ELF-1 (cell line): ENCODE measurements at regions not wholly inside any gene's neighbourhood (a gene's known extent, or its start where the extent isn't known, plus 50 kb on each side); places are given as distances from the start of the nearest gene placed in this dataset.
"Not testable (repeated sequence)": the region's sequence is repeated elsewhere in the genome, so short reads cannot be mapped to it uniquely, and the experiment has no call there.

Experiments used
- DNase-seq: peaks from one replicate; pipeline ENCODE4 v3.0.0-alpha.2; 2016; ENCODE audit warnings: low read depth, low spot score

GRCh38 chr5:103679873-103680272 lies 117.3 kb upstream of the NUDT12 start:
- no peak for DNase-seq

GRCh38 chr5:103676198-103676597 lies 113.6 kb upstream of the NUDT12 start:
- not testable (repeated sequence) for DNase-seq

- DNase-seq: no peak
Measured at GRCh38 chr5:103674739-103675138, 112.2 kb upstream of the NUDT12 start.

- DNase-seq: no peak
Measured at GRCh38 chr5:103674251-103674650, 111.7 kb upstream of the NUDT12 start.

GRCh38 chr5:103669615-103670014 lies 107.0 kb upstream of the NUDT12 start:
- DNase-seq: no peak

DNA sequence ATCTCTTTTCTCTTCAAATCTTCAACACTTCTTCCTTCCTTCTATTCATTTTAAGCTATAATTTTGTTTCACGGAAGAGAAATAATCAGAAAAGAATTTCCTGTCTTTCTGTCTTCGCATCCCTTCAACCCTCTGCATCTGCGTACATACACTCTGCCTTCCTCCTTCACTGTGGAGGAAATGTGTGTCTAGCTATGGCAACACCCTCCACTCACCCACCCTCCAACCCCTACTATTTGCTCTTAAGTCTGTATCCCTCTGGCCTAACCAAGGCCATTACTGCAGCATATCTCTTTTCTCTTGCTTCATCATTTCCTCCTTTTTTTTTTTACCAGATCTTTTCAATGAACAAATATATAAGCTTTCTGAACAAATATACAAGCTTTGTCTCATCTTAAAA lies 105.7 kb upstream of the NUDT12 start:
- DNase-seq: no peak

DNA sequence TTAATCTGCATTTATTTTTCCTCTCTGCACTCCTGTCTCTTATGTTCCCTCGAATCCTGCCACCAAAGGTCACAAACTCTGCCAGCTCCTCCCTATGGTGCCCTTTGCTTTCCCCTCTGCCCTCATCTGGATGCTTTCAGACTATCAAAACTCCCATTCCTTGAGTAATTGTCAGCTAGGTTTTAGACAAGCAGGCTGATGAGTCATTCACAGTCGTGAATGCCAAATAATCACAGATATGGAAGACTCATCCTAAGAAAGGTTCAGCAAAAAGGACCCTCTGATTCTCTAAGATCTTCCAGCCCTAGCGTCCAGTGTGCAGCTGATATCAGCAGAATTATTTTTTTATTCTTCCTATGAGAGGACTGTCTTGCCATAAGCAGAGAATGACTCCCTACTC lies 104.5 kb upstream of the NUDT12 start:
- no peak for DNase-seq

- DNase-seq: no peak
Measured at GRCh38 chr5:103657301-103657700, 94.7 kb upstream of the NUDT12 start.

DNA sequence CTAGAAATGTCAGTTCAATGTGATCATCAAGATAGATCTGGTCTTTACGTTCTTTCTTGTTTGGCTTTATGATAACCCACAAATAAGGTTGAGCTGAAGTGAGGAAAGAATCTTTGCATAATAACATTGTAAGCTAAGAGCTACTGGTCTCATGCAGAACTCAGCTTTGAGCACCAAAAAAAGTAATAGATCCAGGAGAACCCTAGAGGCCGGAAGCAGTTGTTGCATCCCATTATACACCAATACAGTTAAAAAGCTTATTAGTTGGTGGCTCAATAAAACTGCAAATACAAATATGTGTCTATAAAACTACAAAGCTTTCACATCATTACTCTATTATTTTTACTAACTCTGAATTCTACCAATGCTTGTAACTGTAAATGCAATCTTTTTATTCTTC lies 85.5 kb upstream of the NUDT12 start:
- DNase-seq: no peak

DNA sequence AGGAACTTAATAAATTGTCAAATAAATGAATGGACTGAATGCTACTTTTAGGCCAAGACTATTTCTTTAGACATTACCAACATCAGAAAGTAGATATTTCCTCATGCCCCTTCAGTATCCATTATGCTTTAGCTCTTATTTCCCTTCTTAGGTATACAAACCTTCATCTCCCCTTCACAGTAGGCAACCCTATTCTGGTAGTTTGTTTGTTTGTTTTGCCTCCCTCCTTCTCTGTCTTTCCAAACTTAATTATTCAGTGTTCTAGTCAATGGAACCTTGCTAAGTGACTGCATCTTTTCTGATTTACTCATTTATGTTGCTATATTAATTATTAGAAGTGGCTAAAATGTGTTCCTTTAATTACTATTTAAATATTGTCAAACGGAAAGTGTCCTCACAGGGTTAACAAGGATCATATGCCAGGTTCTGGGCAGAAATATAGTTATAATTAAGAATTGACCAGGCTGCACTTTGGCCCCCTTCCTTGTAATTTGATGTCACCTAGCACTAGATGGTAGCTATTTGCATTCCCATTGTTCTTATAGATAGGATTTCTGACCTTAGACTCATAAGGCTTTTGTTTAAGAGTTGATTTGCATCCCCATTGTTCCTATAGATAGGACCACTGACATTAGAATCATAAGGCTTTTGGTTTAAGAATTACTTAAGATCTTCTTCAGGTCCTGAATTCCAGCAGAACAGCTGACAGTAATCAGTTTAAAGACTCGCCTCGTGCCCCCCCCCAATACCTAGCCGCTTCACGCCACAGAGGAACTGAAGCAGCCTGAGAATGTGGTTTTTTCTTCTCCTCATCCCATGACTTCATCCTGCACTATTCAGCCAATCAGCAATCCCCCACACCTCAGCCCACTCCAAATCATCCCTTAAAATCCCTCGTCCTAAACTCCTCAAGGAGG lies 84.4 kb upstream of the NUDT12 start:
- DNase-seq: peak; percentile 36

GRCh38 chr5:103645816-103646215 lies 83.2 kb upstream of the NUDT12 start:
- DNase-seq: no peak

GRCh38 chr5:103638979-103639378 lies 76.4 kb upstream of the NUDT12 start:
- no peak for DNase-seq

- DNase-seq: no peak
Measured at GRCh38 chr5:103624675-103625074, 62.1 kb upstream of the NUDT12 start.

DNA sequence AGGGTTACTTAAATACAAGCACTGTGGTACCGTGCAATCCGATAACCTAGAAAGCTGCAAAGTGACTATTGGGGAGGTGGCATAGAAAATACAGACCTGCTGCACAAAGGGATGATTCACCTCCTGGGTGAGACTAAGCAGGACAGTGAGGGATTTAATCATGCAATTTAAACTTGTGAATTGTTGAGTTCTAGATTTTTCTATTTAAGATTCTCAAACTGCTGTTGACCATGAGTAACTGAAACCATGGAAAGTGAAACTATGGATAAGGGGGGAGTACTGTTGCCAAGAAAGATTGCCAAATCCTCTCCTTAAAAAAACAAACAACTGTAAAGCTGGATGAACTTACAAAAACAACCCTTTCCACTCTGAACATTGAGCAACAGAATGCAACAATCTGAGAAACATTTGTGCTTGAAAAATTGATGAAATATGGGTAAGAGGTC lies 61.5 kb upstream of the NUDT12 start:
- no peak for DNase-seq

- DNase-seq: no peak
Measured at GRCh38 chr5:103623425-103623824, 60.8 kb upstream of the NUDT12 start.

- no peak for DNase-seq
Measured at GRCh38 chr5:103621548-103621930, 59.0 kb upstream of the NUDT12 start.

DNA sequence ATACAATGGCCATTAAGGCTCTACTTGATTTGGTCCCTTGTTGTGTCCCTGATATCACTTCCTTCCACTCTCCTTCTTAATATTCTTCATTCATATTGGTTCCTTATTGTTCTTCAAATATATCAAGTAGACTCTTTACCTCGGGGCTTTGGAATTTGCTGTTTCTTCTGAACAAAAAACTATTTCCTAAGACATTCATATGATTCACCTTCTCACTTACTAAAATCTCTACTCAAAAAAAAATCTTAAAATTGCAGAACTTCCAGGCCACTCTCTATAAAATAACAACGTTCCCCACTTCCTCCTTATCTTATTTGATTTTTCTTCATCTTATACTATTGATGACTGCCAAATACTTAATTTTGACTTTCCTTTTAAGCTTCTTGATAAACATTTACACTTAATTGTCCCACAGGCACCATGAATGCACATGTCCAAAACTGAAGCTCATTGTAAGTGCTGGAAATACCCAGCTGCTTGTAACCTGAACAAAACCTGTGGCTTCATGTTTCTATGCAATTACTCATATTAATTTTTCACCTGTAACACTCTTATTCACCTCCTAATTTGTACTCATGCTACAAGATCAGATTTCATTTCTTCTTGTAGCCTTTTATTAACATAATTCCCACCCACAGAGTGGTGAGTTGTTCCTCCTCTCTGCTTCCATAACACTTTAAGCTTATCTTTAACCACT lies 58.4 kb upstream of the NUDT12 start:
- no peak for DNase-seq

DNA sequence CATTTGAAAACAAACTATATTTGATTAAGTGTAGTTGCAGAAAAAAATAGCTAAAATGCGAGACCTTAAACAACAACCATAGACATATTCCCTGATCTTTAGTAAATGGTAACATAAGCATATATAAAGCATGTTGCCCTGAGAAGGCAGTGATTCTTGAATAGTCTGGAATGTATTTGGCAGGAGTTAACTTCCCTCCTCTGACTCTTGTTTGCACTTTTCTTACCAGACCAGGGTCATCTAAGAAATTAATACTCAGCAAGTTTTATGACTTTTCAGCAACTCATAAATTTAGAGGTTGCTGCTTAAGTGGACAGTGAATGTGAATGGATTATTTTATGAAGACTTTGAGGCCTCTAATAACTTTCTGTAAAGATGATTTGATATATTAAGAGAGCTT lies 55.3 kb upstream of the NUDT12 start:
- DNase-seq: no peak

DNA sequence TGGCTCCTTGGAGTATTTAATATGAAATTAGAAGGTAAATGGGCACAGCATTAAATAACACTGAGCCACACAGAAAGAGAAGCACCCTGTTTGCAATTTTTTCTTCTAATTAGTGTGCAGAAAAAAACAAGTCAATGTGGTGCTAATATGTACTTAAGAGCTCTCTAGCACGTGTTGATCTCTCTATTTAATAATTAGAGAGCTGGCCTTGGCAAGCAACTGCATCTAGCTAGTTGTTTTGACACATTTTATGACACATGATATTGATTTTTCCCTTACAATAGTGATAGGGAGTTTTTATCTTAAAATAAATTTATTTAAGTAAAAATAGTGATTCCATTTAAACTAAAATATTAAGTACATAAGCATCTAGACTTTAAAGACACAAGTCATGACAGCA lies 54.5 kb upstream of the NUDT12 start:
- DNase-seq: no peak

- DNase-seq: no peak
Measured at GRCh38 chr5:103612545-103612944, 50.0 kb upstream of the NUDT12 start.
